ENCODE measurements at regions not wholly inside any gene's neighbourhood (a gene's known extent, or its start where the extent isn't known, plus 50 kb on each side); places are given as distances from the start of the nearest gene placed in this dataset.
A peak's percentile ranks its signal among the peaks of the same experiment; 100 is the strongest.

- peaks cover 41% of the 10 kb centered on the region for H3K36me3 Mint-ChIP-seq (ENCODE audit: low read depth)
- H3K27ac Mint-ChIP-seq = peak overlapping the region; percentile 96
- no peak for DNase-seq
- TF ChIP-seq CTCF (IDR thresholded peaks at IDR 0.05) = no peak
- H3K4me1 Mint-ChIP-seq = peaks cover 84% of the 10 kb centered on the region
- peak overlapping the region; percentile 74 for H3K4me3 Mint-ChIP-seq
- H3K9me3 Mint-ChIP-seq = peaks cover 3% of the 10 kb centered on the region
- peaks cover 5% of the 10 kb centered on the region for H3K27me3 Mint-ChIP-seq (ENCODE audit: low read depth, poor library complexity)
Observed at GRCh38 chr17:77466596-77467223, 325.9 kb downstream of the SEC14L1 start.

GRCh38 chr17:77467521-77467920, 326.8 kb downstream of the SEC14L1 start:
- Mint-ChIP-seq H3K36me3 (ENCODE audit: low read depth) (peaks cover 41% of the 10 kb centered on the region), H3K27me3 (ENCODE audit: low read depth, poor library complexity) (peaks cover 5% of the 10 kb centered on the region), H3K9me3 (peaks cover 3% of the 10 kb centered on the region), H3K4me1 (peaks cover 88% of the 10 kb centered on the region), H3K27ac (peak overlapping the region; percentile 83), H3K4me3 (no peak overlapping the region)
- TF ChIP-seq CTCF (IDR thresholded peaks at IDR 0.05) = no peak
- DNase-seq = no peak

GRCh38 chr17:77468897-77469296, 328.1 kb downstream of the SEC14L1 start:
- H3K4me3 Mint-ChIP-seq = no peak overlapping the region
- no peak for DNase-seq
- no peak for TF ChIP-seq CTCF (IDR thresholded peaks at IDR 0.05)
- peaks cover 5% of the 10 kb centered on the region for H3K27me3 Mint-ChIP-seq (ENCODE audit: low read depth, poor library complexity)
- peaks cover 36% of the 10 kb centered on the region for H3K36me3 Mint-ChIP-seq (ENCODE audit: low read depth)
- H3K9me3 Mint-ChIP-seq = peaks cover 3% of the 10 kb centered on the region
- H3K27ac Mint-ChIP-seq = peak overlapping the region; percentile 98
- H3K4me1 Mint-ChIP-seq = peaks cover 93% of the 10 kb centered on the region

- H3K4me3 Mint-ChIP-seq = no peak overlapping the region
- peaks cover 5% of the 10 kb centered on the region for H3K27me3 Mint-ChIP-seq (ENCODE audit: low read depth, poor library complexity)
- H3K9me3 Mint-ChIP-seq = no peaks in the 10 kb centered on the region
- peak overlapping the region; percentile 97 for H3K27ac Mint-ChIP-seq
- TF ChIP-seq CTCF (IDR thresholded peaks at IDR 0.05) = no peak
- DNase-seq = no peak
- peaks cover 100% of the 10 kb centered on the region for H3K4me1 Mint-ChIP-seq
- H3K36me3 Mint-ChIP-seq (ENCODE audit: low read depth) = peaks cover 30% of the 10 kb centered on the region
Observed at GRCh38 chr17:77470330-77470786, 329.6 kb downstream of the SEC14L1 start.

- TF ChIP-seq CTCF (IDR thresholded peaks at IDR 0.05) = no peak
Observed at GRCh38 chr17:77470800-77471733, 330.3 kb downstream of the SEC14L1 start.

More at GRCh38 chr17:77470800-77471733, 330.3 kb downstream of the SEC14L1 start:
- no peak for DNase-seq
- H3K36me3 Mint-ChIP-seq (ENCODE audit: low read depth) = peaks cover 30% of the 10 kb centered on the region
- peak overlapping the region; percentile 53 for H3K4me3 Mint-ChIP-seq
- H3K4me1 Mint-ChIP-seq = peaks cover 100% of the 10 kb centered on the region
- H3K27ac Mint-ChIP-seq = peak overlapping the region; percentile 97
- H3K27me3 Mint-ChIP-seq (ENCODE audit: low read depth, poor library complexity) = peaks cover 5% of the 10 kb centered on the region
- H3K9me3 Mint-ChIP-seq = no peaks in the 10 kb centered on the region
